Fibroblast of skin of scalp (primary cell): ENCODE measurements at regions not wholly inside any gene's neighbourhood (a gene's known extent, or its start where the extent isn't known, plus 50 kb on each side); places are given as distances from the start of the nearest gene placed in this dataset.
"Not testable (repeated sequence)": the region's sequence is repeated elsewhere in the genome, so short reads cannot be mapped to it uniquely, and the experiment has no call there.

Source experiments
- DNase-seq: peaks from one replicate; pipeline ENCODE4 v3.0.0-alpha.2; 2013

DNA sequence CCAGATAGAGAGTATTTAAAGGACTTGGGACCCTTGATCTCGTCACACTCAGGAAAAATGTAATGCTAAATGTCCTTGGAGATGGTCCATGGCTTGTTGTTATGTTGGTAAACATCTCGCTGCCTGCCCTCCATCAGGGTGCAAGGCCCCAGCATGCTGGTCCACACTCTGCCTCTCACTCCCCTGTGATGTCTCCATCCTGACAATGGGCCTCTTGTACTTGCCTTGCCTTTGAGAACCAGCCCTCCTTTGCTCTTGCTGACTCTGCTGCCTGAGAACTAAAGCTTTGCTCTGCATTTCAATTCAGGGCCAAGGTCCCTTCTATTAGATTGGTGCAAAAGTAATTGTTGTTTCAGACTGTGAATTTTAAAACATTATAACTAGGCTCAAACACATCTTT lies 131.0 kb upstream of the LMNTD1 start:
- no peak for DNase-seq

DNA sequence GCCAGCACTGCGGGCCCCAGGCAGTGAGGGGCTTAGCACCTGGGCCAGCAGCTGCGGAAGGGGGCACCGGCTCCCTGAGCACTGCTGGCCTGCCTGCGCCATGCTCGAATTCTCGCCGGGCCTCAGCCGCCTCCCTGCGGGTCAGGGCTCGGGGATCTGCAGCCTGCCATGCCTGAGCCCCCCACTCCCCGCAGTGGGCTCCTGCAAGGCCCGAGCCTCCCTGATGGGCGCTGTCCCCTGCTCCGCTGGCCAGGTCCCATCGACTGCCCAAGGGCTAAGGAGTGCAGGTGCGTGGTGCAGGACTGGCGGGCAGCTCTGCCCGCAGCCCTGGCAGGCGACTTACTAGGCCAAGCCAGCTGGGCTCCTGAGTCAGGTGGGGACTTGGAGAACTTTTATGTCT lies 133.3 kb upstream of the LMNTD1 start:
- DNase-seq = no peak

DNA sequence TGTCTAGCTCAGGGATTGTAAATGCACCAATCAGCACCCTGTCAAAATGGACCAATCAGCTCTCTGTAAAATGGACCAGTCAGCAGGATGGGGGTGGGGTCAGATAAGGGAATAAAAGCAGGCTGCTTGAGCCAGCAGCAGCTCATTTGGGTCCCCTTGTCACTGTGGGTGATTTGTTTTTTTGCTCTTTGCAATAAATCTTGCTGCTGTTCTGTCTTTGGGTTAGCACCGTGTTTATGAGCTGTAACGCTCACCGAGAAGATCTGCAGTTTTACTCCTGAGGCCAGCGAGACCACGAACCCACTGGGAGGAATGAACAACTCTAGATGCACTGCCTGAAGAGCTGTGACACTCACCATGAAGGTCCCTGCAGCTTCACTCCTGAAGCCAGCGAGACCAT lies 134.1 kb upstream of the LMNTD1 start:
- DNase-seq = no peak

DNA sequence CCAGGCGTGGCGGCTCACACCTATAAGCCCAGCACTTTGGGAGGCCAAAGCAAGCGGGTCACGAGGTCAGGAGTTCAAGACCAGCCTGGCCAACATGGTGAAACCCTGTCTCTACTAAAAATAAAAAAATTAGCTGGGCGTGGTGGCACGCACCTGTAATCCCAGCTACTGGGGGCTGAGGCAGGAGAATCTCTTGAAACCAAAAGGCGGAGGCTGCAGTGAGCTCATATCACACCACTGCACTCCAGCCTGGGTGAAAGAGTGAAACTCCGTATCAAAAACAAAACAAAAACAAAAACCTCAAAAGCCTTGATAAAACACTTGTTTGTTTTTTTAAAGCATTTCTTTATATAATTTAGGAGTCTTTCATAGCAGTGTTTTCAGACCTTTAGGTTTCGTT lies 135.8 kb upstream of the LMNTD1 start:
- not testable (repeated sequence) for DNase-seq

- peak; percentile 75 for DNase-seq
Observed at GRCh38 chr12:25689996-25690501, 137.0 kb upstream of the LMNTD1 start.

GRCh38 chr12:25690996-25691864 lies 138.1 kb upstream of the LMNTD1 start:
- no peak for DNase-seq

DNA sequence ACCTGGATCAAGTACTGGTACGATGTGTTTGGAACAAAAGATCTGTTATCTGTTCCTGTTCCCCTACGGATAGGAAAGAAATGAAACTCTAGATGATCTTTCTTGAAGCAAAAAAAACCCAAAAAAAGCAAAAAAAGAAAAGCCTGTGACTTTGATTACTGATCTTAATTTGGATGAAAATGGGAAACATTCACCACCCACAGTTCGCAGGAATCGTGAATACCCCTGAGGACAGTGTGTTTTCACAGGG lies 138.7 kb upstream of the LMNTD1 start:
- no peak for DNase-seq

- peak; percentile 84 for DNase-seq
Observed at GRCh38 chr12:25692115-25693035, 139.3 kb upstream of the LMNTD1 start.

DNA sequence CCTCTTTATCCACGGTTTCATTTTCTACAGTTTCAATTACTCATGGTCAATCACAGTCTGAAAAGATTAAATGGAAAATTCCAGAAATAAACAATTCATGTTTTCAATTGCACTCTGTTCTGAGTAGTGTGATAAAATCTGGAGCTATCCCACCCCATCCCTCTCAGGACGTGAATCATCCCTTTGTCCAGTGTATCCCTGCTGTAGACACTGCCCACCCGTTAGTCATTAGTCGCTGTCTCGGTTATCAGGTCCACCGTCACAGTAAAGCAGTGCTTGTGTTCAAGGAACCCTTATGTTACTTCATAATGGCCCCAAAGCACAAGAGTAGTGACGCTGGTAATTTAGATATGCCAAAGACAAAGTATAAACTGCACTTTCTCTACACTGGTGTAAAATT lies 141.0 kb upstream of the LMNTD1 start:
- peak; percentile 58 for DNase-seq

- no peak for DNase-seq
Observed at GRCh38 chr12:25695574-25695973, 142.5 kb upstream of the LMNTD1 start.

DNA sequence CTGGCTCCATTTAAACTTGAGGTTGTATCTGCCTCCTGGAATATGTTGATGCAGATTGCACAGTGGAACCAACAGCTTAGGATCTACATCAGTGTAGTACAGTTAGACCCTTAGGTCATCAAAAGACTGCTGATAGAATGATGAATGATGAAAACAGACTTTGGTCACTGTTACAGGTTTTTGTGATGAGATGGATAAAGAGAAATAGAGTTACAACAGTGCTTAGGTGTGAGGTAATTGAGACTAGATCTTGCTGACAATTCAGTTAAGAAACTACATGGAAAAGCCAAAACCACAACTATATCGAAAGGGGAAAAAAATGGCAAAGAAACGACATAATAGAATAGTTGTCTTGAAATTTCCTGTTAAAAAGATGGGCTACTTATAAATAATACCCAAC lies 145.7 kb upstream of the LMNTD1 start:
- no peak for DNase-seq

- DNase-seq = no peak
Observed at GRCh38 chr12:25699454-25699853, 146.4 kb upstream of the LMNTD1 start.

DNA sequence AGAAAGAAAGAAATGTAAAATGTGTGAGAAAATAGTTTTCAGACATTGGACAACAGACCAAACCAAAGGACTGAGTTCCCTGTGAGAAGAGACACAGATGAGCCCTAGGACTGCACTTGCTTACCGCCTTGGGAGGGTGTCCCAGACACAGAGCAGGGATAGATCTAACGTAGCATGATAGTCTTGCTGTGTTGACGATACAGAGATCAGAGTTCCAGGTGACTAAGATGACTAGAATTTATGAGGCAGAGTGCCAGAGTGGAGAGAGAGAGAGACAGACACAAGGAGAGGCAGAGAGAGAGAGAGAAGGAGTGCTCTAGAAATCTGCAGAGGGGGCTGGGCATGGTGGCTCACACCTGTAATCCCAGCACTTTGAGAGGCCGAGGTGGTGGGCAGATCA lies 148.2 kb upstream of the LMNTD1 start:
- no peak for DNase-seq

GRCh38 chr12:25702553-25702952 lies 149.5 kb upstream of the LMNTD1 start:
- no peak for DNase-seq

DNA sequence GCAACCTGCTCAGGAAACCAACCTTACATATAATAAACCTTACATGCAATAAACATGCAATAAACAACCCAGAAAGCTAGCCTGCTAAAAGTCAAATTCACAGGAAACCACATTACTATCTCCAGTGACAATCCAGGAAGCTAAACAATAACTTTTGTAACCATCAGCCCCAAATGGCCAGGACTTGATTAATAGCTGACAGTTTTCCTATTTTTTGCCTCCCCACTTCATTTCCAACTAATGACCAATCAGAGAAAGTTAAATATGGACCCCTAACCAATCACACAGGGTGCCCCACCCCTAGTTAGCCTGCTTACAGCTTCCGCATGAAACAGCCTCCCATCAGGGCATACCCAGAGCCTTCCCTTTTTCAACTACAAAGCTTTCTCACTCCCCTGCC lies 152.2 kb upstream of the LMNTD1 start:
- DNase-seq = no peak

GRCh38 chr12:25706646-25707045 lies 153.6 kb upstream of the LMNTD1 start:
- peak; percentile 24 for DNase-seq

DNA sequence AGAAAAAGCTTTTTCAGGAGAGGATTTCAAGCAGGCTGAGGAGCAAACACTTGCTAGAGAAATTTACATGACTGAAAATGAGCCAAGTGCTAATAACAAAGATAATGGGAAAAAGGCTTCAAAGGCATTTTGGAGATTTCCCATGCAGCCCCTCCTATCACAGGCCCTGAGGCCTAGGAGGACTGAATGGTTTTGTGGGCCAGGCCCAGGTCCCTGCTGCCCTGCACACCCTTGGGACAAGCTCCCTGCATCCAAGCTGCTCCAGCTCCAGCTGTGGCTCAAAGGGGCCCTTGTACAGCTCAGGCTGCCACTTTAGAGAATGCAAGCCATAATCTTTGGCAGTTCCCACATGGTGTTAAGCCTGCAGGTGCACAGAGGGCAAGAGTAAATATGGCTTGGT lies 154.0 kb upstream of the LMNTD1 start:
- DNase-seq = no peak

GRCh38 chr12:25708661-25709060 lies 155.6 kb upstream of the LMNTD1 start:
- no peak for DNase-seq

GRCh38 chr12:25710128-25710527 lies 157.0 kb upstream of the LMNTD1 start:
- no peak for DNase-seq

GRCh38 chr12:25710938-25711605 lies 158.0 kb upstream of the LMNTD1 start:
- not testable (repeated sequence) for DNase-seq

GRCh38 chr12:25712169-25712568 lies 159.1 kb upstream of the LMNTD1 start:
- DNase-seq = no peak

- DNase-seq = no peak
Observed at GRCh38 chr12:25713264-25713663, 160.2 kb upstream of the LMNTD1 start.
